Left lung (tissue), 4 donors: ENCODE measurements at regions not wholly inside any gene's neighbourhood (a gene's known extent, or its start where the extent isn't known, plus 50 kb on each side); places are given as distances from the start of the nearest gene placed in this dataset.

Experiments
- ATAC-seq: fragments of 200-7000 bp; cut with Tn5 transposase; one replicate; pipeline ENCODE4 v1.9.1; 2020; ENCODE audit warnings: moderate library complexity
- DNase-seq, 4 donors: peaks; one replicate each; pipeline ENCODE4 v3.0.0-alpha.2; 2013 to 2020
- H3K27ac ChIP-seq, 2 donors: fragments of 200-600 bp; sonication (generic) in 1 of 2; one replicate each; pipeline versions ENCODE4 v1.5.0 to v1.8.0; 2020 to 2021
- H3K27me3 ChIP-seq, 2 donors: fragments of 200-600 bp; sonication (generic) in 1 of 2; one replicate each; pipeline versions ENCODE4 v1.5.0 to v1.8.0; 2020 to 2021
- H3K36me3 ChIP-seq, 2 donors: fragments of 200-600 bp; sonication (generic) in 1 of 2; one replicate each; pipeline versions ENCODE4 v1.5.0 to v1.8.0; 2020 to 2021
- H3K4me1 ChIP-seq, 2 donors: fragments of 200-600 bp; one replicate each; pipeline ENCODE4 v1.8.0; 2021
- H3K4me3 ChIP-seq, 2 donors: fragments of 200-600 bp; sonication (generic) in 1 of 2; one replicate each; pipeline versions ENCODE4 v1.5.0 to v1.8.0; 2020 to 2021; ENCODE audit warnings: mild to moderate bottlenecking in 1 of 2
- H3K9me3 ChIP-seq, 2 donors: fragments of 200-600 bp; sonication (generic) in 1 of 2; one replicate each; pipeline versions ENCODE4 v1.5.0 to v1.8.0; 2020 to 2021
- CTCF ChIP-seq, 2 donors: fragments of 200-600 bp; sonication (generic) in 1 of 2; IDR thresholded peaks; one replicate each; pipeline versions ENCODE4 v1.5.0 to v1.8.0; 2021; ENCODE audit warnings: antibody characterized with exemption in 2 of 2
- intact Hi-C, 2 donors: fragments of 100-400 bp; cut with DNase I; formaldehyde crosslinking; loops; one replicate each; pipeline versions ENCODE4 v1.11.2 to v1.14.2; 2022
- donor health status: DM: no; HTN: yes; CAD: no.
- donor health status: DM: no; HTN: no; CAD: no.

- intact Hi-C loops: no loop called here
- Histone ChIP-seq H3K9me3 (no peaks in the 10 kb centered on the region), H3K4me3 (no peak overlapping the region), H3K27me3 (no peaks in the 10 kb centered on the region), H3K27ac (no peak overlapping the region), H3K4me1 (no peaks in the 10 kb centered on the region), H3K36me3 (no peaks in the 10 kb centered on the region)
- ATAC-seq: no peak
- no peak for TF ChIP-seq CTCF (IDR thresholded peaks at IDR 0.05)
- no peak for DNase-seq
These were observed 279.3 kb downstream of the SKIDA1 start for GRCh38 chr10:21246178-21246577.

- Histone ChIP-seq H3K4me3 (no peak overlapping the region), H3K27ac (no peak overlapping the region), H3K9me3 (no peaks in the 10 kb centered on the region), H3K36me3 (no peaks in the 10 kb centered on the region), H3K4me1 (no peaks in the 10 kb centered on the region), H3K27me3 (no peaks in the 10 kb centered on the region)
- no peak for TF ChIP-seq CTCF (IDR thresholded peaks at IDR 0.05)
- no peak for DNase-seq
- no peak for ATAC-seq
- intact Hi-C loops: no loop called here
These were observed 281.7 kb downstream of the SKIDA1 start for GRCh38 chr10:21243748-21244257.

- ATAC-seq (no peak), DNase-seq (no peak)
- Histone ChIP-seq H3K4me1 (no peaks in the 10 kb centered on the region), H3K27me3 (no peaks in the 10 kb centered on the region), H3K9me3 (no peaks in the 10 kb centered on the region), H3K4me3 (no peak overlapping the region), H3K27ac (no peak overlapping the region), H3K36me3 (no peaks in the 10 kb centered on the region)
- intact Hi-C loops: no loop called here
- no peak for TF ChIP-seq CTCF (IDR thresholded peaks at IDR 0.05)
These were observed 282.6 kb downstream of the SKIDA1 start for GRCh38 chr10:21242915-21243314.

- Histone ChIP-seq H3K27ac (no peak overlapping the region), H3K4me1 (no peaks in the 10 kb centered on the region), H3K36me3 (no peaks in the 10 kb centered on the region), H3K9me3 (peaks cover 0 to 4% of the 10 kb centered on the region in 2 donors), H3K27me3 (no peaks in the 10 kb centered on the region), H3K4me3 (no peak overlapping the region)
- ATAC-seq (no peak), DNase-seq (peak in 1 of 4 donors; percentile 17)
- TF ChIP-seq CTCF (IDR thresholded peaks at IDR 0.05): no peak
- intact Hi-C loops: no loop called here
These were observed 286.8 kb downstream of the SKIDA1 start for GRCh38 chr10:21238717-21239116.

- intact Hi-C loops: no loop called here
- H3K4me3 ChIP-seq: no peak overlapping the region
- H3K36me3 ChIP-seq: no peaks in the 10 kb centered on the region
- no peak for DNase-seq
- H3K27ac ChIP-seq: no peak overlapping the region
- peaks cover 0 to 4% of the 10 kb centered on the region in 2 donors for H3K9me3 ChIP-seq
- no peaks in the 10 kb centered on the region for H3K4me1 ChIP-seq
- ATAC-seq: no peak
- no peak for TF ChIP-seq CTCF (IDR thresholded peaks at IDR 0.05)
- no peaks in the 10 kb centered on the region for H3K27me3 ChIP-seq
These were observed 287.4 kb downstream of the SKIDA1 start for GRCh38 chr10:21238044-21238443.
